Glutamatergic neuron (in vitro differentiated cells): ENCODE measurements at regions not wholly inside any gene's neighbourhood (a gene's known extent, or its start where the extent isn't known, plus 50 kb on each side); places are given as distances from the start of the nearest gene placed in this dataset.

Source experiments
- DNase-seq: peaks from one replicate; pipeline ENCODE4 v3.0.0; 2022
- H3K27ac Mint-ChIP-seq: one replicate; pipeline ENCODE4 v1.8.0; 2020; ENCODE audit warnings: mild to moderate bottlenecking, mixed read lengths, inconsistent platforms; ENCODE audit not compliant: unreplicated experiment
- H3K27me3 Mint-ChIP-seq: one replicate; pipeline ENCODE4 v1.8.0; 2020; ENCODE audit warnings: mild to moderate bottlenecking, moderate library complexity, mixed read lengths, inconsistent platforms; ENCODE audit not compliant: unreplicated experiment
- H3K36me3 Mint-ChIP-seq: one replicate; pipeline ENCODE4 v1.8.0; 2020; ENCODE audit warnings: mild to moderate bottlenecking, mixed read lengths, inconsistent platforms; ENCODE audit not compliant: unreplicated experiment
- H3K4me1 Mint-ChIP-seq: one replicate; pipeline ENCODE4 v1.8.0; 2020; ENCODE audit warnings: mild to moderate bottlenecking, low read depth, mixed read lengths, inconsistent platforms; ENCODE audit not compliant: unreplicated experiment
- H3K4me3 Mint-ChIP-seq: one replicate; pipeline ENCODE4 v1.8.0; 2020; ENCODE audit warnings: mild to moderate bottlenecking, mixed read lengths, inconsistent platforms; ENCODE audit not compliant: unreplicated experiment
- H3K9me3 Mint-ChIP-seq: one replicate; pipeline ENCODE4 v1.8.0; 2020; ENCODE audit warnings: mild to moderate bottlenecking, moderate library complexity, mixed read lengths, inconsistent platforms; ENCODE audit not compliant: unreplicated experiment
- TF ChIP-seq, protein P1 (sequence below): fragments of 200-600 bp; sonication (generic); IDR thresholded peaks from one replicate; pipeline ENCODE4 v1.5.0; 2021; ENCODE audit not compliant: partially characterized antibody, unreplicated experiment

DNA sequence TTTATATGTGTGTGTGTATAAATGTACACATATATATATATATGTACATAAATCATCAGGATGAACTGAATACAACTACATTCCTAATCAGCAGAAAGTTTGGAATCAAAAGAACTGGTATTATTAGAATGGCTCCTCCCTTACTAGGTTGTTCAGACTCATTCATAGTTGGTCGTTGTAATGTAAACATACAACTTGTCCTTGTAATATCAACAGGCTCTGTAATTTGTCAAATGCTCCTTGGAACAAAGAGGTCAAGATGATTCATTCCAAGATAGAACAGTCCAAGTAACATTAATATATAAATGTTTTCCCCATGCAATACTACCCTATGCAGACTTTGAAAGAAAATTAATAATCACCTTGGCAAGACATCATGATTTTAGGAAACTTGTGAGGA, 351.4 kb upstream of the SMIM31 start:
- TF ChIP-seq, protein P1, sequence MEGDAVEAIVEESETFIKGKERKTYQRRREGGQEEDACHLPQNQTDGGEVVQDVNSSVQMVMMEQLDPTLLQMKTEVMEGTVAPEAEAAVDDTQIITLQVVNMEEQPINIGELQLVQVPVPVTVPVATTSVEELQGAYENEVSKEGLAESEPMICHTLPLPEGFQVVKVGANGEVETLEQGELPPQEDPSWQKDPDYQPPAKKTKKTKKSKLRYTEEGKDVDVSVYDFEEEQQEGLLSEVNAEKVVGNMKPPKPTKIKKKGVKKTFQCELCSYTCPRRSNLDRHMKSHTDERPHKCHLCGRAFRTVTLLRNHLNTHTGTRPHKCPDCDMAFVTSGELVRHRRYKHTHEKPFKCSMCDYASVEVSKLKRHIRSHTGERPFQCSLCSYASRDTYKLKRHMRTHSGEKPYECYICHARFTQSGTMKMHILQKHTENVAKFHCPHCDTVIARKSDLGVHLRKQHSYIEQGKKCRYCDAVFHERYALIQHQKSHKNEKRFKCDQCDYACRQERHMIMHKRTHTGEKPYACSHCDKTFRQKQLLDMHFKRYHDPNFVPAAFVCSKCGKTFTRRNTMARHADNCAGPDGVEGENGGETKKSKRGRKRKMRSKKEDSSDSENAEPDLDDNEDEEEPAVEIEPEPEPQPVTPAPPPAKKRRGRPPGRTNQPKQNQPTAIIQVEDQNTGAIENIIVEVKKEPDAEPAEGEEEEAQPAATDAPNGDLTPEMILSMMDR: no peak
- Mint-ChIP-seq H3K9me3 (no peaks in the 10 kb centered on the region), H3K4me3 (no peak overlapping the region), H3K36me3 (no peaks in the 10 kb centered on the region), H3K27ac (no peak overlapping the region), H3K27me3 (no peaks in the 10 kb centered on the region), H3K4me1 (no peaks in the 10 kb centered on the region)
- DNase-seq: no peak

DNA sequence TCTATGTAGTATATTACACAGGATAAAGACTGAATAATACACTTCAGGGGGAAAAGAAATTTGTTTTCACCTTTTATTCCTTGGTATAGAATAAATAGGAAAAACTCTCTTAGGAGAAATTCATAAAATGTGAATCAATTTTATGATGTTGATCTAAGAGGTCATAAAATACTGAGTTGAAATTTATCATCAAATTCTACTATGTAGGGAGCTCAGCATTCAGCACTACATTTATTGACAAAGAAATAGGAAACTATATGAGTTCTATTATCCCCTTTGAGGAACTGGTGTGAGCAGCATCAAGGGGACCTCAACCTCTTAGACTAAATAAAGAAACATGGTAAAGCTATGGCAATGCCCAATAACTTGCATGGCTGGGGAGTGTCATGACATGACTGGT, 348.2 kb upstream of the SMIM31 start:
- no peaks in the 10 kb centered on the region for H3K9me3 Mint-ChIP-seq
- TF ChIP-seq, protein P1: no peak
- DNase-seq: no peak

DNA sequence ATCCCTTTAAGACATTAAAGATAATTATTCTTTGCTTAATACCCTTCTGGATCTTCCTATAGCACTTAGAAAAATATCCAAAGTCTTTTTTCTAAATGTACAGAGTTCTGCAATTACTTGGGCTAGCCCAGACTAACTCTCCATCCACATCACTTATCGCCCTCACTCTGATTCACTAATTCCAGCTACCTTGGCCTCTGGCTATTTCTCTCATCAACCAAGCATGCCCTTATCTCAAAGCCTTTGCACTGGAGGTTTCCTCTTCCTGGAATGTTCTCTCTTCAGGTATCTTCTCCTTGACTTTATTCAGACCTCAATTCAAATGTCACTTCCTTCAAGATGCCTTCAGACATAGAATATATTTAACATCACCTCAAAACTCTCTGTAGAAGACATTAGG, 345.1 kb upstream of the SMIM31 start:
- no peak for DNase-seq
- H3K27me3 Mint-ChIP-seq: no peaks in the 10 kb centered on the region
- TF ChIP-seq, protein P1: no peak
- H3K27ac Mint-ChIP-seq: no peak overlapping the region
- H3K9me3 Mint-ChIP-seq: no peaks in the 10 kb centered on the region
- no peak overlapping the region for H3K4me3 Mint-ChIP-seq
- no peaks in the 10 kb centered on the region for H3K36me3 Mint-ChIP-seq
- no peaks in the 10 kb centered on the region for H3K4me1 Mint-ChIP-seq

More for the DNA sequence above, 348.2 kb upstream of the SMIM31 start:
- no peak overlapping the region for H3K27ac Mint-ChIP-seq
- H3K27me3 Mint-ChIP-seq: no peaks in the 10 kb centered on the region
- H3K36me3 Mint-ChIP-seq: no peaks in the 10 kb centered on the region
- H3K4me1 Mint-ChIP-seq: no peaks in the 10 kb centered on the region
- no peak overlapping the region for H3K4me3 Mint-ChIP-seq

DNA sequence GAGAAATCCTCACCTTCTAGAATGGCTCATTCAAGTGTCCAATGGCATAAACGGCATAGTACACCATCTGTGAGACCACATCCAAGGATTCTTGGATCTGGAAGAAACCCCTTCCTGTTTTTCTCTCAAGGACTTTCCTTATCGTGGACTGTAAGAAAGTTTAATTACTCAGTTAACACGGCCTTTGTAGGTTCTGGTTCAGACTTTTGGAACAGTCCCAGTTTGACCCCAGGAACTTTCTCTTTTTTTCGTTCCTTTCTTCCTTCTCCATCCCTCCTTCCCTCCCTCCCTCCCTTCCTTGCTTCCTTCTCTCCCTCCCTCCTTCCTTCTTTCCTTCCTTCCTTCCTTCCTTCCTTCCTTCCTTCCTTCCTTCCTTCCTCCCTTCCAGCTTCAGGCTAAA, 343.5 kb upstream of the SMIM31 start:
- no peaks in the 10 kb centered on the region for H3K9me3 Mint-ChIP-seq
- DNase-seq: no peak
- H3K27me3 Mint-ChIP-seq: no peaks in the 10 kb centered on the region
- TF ChIP-seq, protein P1: no peak
- no peak overlapping the region for H3K4me3 Mint-ChIP-seq
- H3K36me3 Mint-ChIP-seq: no peaks in the 10 kb centered on the region
- no peaks in the 10 kb centered on the region for H3K4me1 Mint-ChIP-seq
- H3K27ac Mint-ChIP-seq: no peak overlapping the region

DNA sequence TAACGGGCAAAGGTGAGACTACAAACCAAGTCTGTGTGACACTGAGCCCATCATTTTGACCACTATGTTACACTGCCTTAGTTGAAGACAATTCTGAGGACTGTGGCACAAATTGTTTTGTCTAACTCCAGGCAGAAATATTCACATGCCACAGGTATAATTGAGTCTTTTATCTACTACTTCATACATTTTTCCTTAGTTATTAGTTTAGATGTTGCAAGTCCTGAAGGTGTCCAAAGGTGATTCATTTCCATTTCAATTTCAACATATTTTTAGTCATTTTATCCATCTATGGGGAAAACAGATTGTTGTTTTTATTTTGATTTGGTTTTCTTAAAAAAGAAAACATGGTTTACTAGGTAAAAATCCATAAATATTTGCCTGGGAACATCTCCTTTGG, 341.7 kb upstream of the SMIM31 start:
- H3K4me3 Mint-ChIP-seq: no peak overlapping the region
- DNase-seq: no peak
- H3K9me3 Mint-ChIP-seq: no peaks in the 10 kb centered on the region
- no peaks in the 10 kb centered on the region for H3K36me3 Mint-ChIP-seq
- no peak overlapping the region for H3K27ac Mint-ChIP-seq
- TF ChIP-seq, protein P1: no peak
- H3K4me1 Mint-ChIP-seq: no peaks in the 10 kb centered on the region
- no peaks in the 10 kb centered on the region for H3K27me3 Mint-ChIP-seq
